A172 (cell line): ENCODE measurements at regions not wholly inside any gene's neighbourhood (a gene's known extent, or its start where the extent isn't known, plus 50 kb on each side); places are given as distances from the start of the nearest gene placed in this dataset.

Experiments used
- DNase-seq: peaks from one replicate; pipeline ENCODE4 v3.0.0-alpha.2; 2015; ENCODE audit warnings: low spot score

DNA sequence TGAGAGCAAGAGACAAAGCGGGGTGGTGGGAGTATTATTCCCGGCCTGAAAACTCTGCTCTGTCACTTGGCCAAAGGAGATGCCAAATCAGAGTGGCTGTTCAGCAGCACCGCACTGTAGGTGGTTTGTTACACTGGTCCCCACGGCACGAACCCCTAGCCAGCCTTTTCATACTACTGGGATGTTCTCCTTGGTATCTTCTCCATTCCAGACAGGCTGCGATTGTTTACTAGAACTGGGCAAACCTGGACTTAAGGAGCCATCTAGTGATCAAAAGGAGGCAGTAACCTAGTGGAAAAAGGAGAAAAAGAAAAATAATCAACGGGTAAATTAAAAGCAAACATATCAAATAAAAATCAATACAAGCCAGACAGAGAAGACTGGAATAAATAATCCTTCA, 58.9 kb upstream of the TMTC2 start:
- peak; percentile 24 for DNase-seq

DNA sequence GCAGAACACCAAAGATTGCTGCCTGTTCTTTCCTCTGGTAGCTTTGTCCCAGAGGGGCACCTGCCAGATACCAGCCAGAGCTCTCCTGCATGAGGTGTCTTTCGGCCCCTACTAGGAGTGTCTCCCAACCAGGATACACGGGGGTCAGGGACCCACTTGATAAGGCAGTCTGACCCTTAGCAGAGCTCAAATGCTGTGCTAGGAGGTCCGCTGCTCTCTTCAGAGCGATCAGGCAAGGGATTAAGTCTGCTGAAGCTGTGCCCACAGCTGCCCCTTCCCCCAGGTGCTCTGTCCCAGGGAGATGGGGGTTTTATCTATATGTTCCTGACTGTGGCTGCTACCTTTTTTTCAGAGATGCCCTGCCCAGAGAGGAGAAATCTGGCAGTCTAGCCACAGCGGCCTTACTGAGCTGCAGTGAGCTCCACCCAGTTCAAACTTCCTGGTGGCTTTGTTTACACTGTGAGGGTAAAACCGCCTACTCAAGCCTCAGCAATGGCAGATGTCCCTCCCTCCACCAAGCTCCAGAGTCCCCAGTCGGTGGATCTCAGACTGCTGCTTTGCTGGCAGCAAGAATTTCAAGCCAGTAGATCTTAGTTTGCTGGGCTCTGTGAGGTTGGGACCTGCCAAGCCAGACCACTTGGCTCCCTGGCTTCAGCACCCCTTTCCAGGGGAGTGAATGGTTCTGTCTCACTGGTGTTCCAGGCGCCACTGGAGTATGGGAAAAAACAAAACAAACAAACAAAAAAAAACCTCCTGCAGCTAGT, 52.0 kb upstream of the TMTC2 start:
- peak; percentile 3 for DNase-seq

DNA sequence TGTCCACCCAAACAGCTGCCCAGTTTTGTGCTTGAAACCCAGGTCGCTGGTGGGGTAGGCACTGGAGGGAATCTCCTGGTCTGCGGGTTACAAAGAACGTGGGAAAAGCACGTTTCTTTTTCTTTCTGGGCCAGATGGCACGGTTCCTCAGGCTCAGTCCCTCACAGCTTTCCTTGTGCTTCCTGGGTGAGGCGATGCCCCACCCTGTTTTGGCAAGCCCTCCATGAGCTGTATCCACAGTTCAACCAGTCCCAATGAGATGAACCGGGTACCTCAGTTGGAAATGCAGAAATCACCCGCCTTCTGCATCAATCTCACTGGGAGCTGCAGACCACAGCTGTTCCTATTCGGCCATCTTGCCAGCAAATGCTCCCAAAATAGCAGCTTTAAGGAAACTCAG, 51.4 kb upstream of the TMTC2 start:
- DNase-seq = no peak
